HS-27A (cell line): ENCODE measurements at regions not wholly inside any gene's neighbourhood (a gene's known extent, or its start where the extent isn't known, plus 50 kb on each side); places are given as distances from the start of the nearest gene placed in this dataset.

ENCODE experiments used
- DNase-seq: peaks from one replicate; pipeline ENCODE4 v3.0.0-alpha.2; 2012; ENCODE audit warnings: low read depth, missing footprints

- DNase-seq: no peak
Measured at GRCh38 chr4:20353646-20354045, 101.9 kb downstream of the SLIT2 start.

GRCh38 chr4:20354120-20354519, 102.4 kb downstream of the SLIT2 start:
- no peak for DNase-seq

- DNase-seq: no peak
Measured at GRCh38 chr4:20356565-20356964, 104.9 kb downstream of the SLIT2 start.

GRCh38 chr4:20358110-20358509, 106.4 kb downstream of the SLIT2 start:
- DNase-seq: no peak

GRCh38 chr4:20359692-20360091, 108.0 kb downstream of the SLIT2 start:
- no peak for DNase-seq

- DNase-seq: no peak
Measured at GRCh38 chr4:20362148-20362547, 110.4 kb downstream of the SLIT2 start.

- no peak for DNase-seq
Measured at GRCh38 chr4:20364969-20365368, 113.3 kb downstream of the SLIT2 start.

- DNase-seq: no peak
Measured at GRCh38 chr4:20367446-20367845, 115.7 kb downstream of the SLIT2 start.

GRCh38 chr4:20368926-20369325, 117.2 kb downstream of the SLIT2 start:
- no peak for DNase-seq

- no peak for DNase-seq
Measured at GRCh38 chr4:20370274-20370673, 118.6 kb downstream of the SLIT2 start.

GRCh38 chr4:20376070-20376469, 124.4 kb downstream of the SLIT2 start:
- no peak for DNase-seq

GRCh38 chr4:20378181-20378580, 126.5 kb downstream of the SLIT2 start:
- DNase-seq: no peak

GRCh38 chr4:20381005-20381404, 129.3 kb downstream of the SLIT2 start:
- no peak for DNase-seq

GRCh38 chr4:20383283-20383682, 131.6 kb downstream of the SLIT2 start:
- DNase-seq: no peak

GRCh38 chr4:20383969-20384368, 132.3 kb downstream of the SLIT2 start:
- no peak for DNase-seq

GRCh38 chr4:20384456-20384855, 132.8 kb downstream of the SLIT2 start:
- no peak for DNase-seq

- no peak for DNase-seq
Measured at GRCh38 chr4:20386001-20386740, 134.5 kb downstream of the SLIT2 start.

- DNase-seq: no peak
Measured at GRCh38 chr4:20386906-20387305, 135.2 kb downstream of the SLIT2 start.

GRCh38 chr4:20391198-20391597, 139.5 kb downstream of the SLIT2 start:
- no peak for DNase-seq

GRCh38 chr4:20391912-20392311, 140.2 kb downstream of the SLIT2 start:
- DNase-seq: no peak

- DNase-seq: no peak
Measured at GRCh38 chr4:20393486-20394100, 141.9 kb downstream of the SLIT2 start.

GRCh38 chr4:20394512-20394911, 142.8 kb downstream of the SLIT2 start:
- no peak for DNase-seq

GRCh38 chr4:20395160-20395773, 143.6 kb downstream of the SLIT2 start:
- peak; percentile 8 for DNase-seq
